H1 (cell line): ENCODE measurements at regions not wholly inside any gene's neighbourhood (a gene's known extent, or its start where the extent isn't known, plus 50 kb on each side); places are given as distances from the start of the nearest gene placed in this dataset.

ENCODE experiments used
- CTCF ChIA-PET: fragments of 300-600 bp; sonication (Branson Sonifier 250); formaldehyde crosslinking; loops from one replicate; lab custom pipeline; 2021; ENCODE audit not compliant: partially characterized antibody; lab: Charles Lee
- POLR2A ChIA-PET: fragments of 300-600 bp; sonication (Branson Sonifier 250); formaldehyde crosslinking; loops from one replicate; lab custom pipeline; 2021; ENCODE audit warnings: inconsistent platforms; ENCODE audit not compliant: partially characterized antibody; lab: Charles Lee
- DNase-seq, 2 experiments: peaks; one replicate each; pipeline versions ENCODE4 v3.0.0 to v3.0.0-alpha.2; 2010 to 2022; ENCODE audit warnings: low spot score in 2 of 2, low read depth in 1 of 2, mixed read lengths in 1 of 2
- FAIRE-seq: peaks from 2 replicates; lab custom pipeline; 2011; peaks lifted over from hg19 to GRCh38; lab: Jason Lieb, UNC
- H2AFZ ChIP-seq: 2 replicates; pipeline ENCODE4 v1.8.1; 2012; ENCODE audit warnings: low read length, inconsistent platforms
- H2AK5ac ChIP-seq: 2 replicates; pipeline ENCODE4 v1.6.1; 2013; ENCODE audit warnings: low read depth, low read length
- H2BK120ac ChIP-seq: replicated peaks from 2 replicates; pipeline ENCODE3; 2013; ENCODE audit warnings: low read depth, low read length, inconsistent platforms
- H2BK12ac ChIP-seq: 2 replicates; pipeline ENCODE4 v1.6.1; 2013; ENCODE audit warnings: low read depth, low read length
- H2BK15ac ChIP-seq: 2 replicates; pipeline ENCODE4 v1.6.1; 2013; ENCODE audit warnings: low read length
- H2BK20ac ChIP-seq: 2 replicates; pipeline ENCODE4 v1.6.1; 2013; ENCODE audit warnings: low read length
- H2BK5ac ChIP-seq: 2 replicates; pipeline ENCODE4 v1.6.1; 2013; ENCODE audit warnings: low read depth, low read length
- H3K14ac ChIP-seq: 2 replicates; pipeline ENCODE4 v1.6.1; 2013; ENCODE audit warnings: inconsistent platforms; ENCODE audit not compliant: insufficient read length
- H3K18ac ChIP-seq: 2 replicates; pipeline ENCODE4 v1.6.1; 2013; ENCODE audit warnings: low read length; ENCODE audit errors: extremely low read depth
- H3K23ac ChIP-seq: 2 replicates; pipeline ENCODE4 v1.6.1; 2013; ENCODE audit warnings: inconsistent platforms; ENCODE audit not compliant: insufficient read length
- H3K23me2 ChIP-seq: 2 replicates; pipeline ENCODE4 v1.6.1; 2013; ENCODE audit warnings: low read depth, low read length
- H3K27ac ChIP-seq: 2 replicates; pipeline ENCODE4 v1.6.1; 2011; ENCODE audit warnings: low read depth, low read length, inconsistent platforms
- H3K27me3 ChIP-seq, 4 experiments: replicated peaks in 1 of 4; 1 replicate in 1 of 4; 2 replicates in 3 of 4; pipeline versions ENCODE4 v1.6.1 to v1.8.1; 2011 to 2013; ENCODE audit warnings: low read length in 3 of 4, mild to moderate bottlenecking in 3 of 4, inconsistent platforms in 2 of 4, mixed read lengths in 2 of 4, moderate library complexity in 1 of 4; ENCODE audit not compliant: control insufficient read depth in 3 of 4, insufficient read depth in 3 of 4; ENCODE audit errors: extremely low read depth in 1 of 4
- H3K36me3 ChIP-seq, 4 experiments: 2 replicates each; pipeline versions ENCODE4 v1.6.1 to v1.8.1; 2011 to 2013; ENCODE audit warnings: mild to moderate bottlenecking in 4 of 4, low read length in 3 of 4, moderate library complexity in 2 of 4, control low read depth in 1 of 4, inconsistent platforms in 1 of 4; ENCODE audit not compliant: insufficient read depth in 4 of 4, control insufficient read depth in 2 of 4
- H3K4ac ChIP-seq: replicated peaks from 2 replicates; pipeline ENCODE3; 2013; ENCODE audit warnings: low read length, low read depth, mixed read lengths, inconsistent platforms; ENCODE audit not compliant: insufficient read length
- H3K4me1 ChIP-seq, 4 experiments: replicated peaks in 1 of 4; 1 replicate in 1 of 4; 2 replicates in 3 of 4; pipeline versions ENCODE4 v1.6.1 to v1.8.1; 2011 to 2013; ENCODE audit warnings: low read length in 3 of 4, inconsistent platforms in 2 of 4, mixed read lengths in 1 of 4; ENCODE audit not compliant: insufficient read depth in 4 of 4, control insufficient read depth in 3 of 4
- H3K4me2 ChIP-seq, 2 experiments: 2 replicates each; pipeline versions ENCODE4 v1.6.1 to v1.8.1; 2011 to 2013; ENCODE audit warnings: low read depth in 2 of 2, low read length in 2 of 2, control low read depth in 1 of 2, inconsistent platforms in 1 of 2, mild to moderate bottlenecking in 1 of 2; ENCODE audit not compliant: insufficient read depth in 1 of 2
- H3K4me3 ChIP-seq, 4 experiments: fragments of 200-600, 300-600 bp in 1 of 4; sonication (generic), shearing (Covaris generic), sonication (Bioruptor Twin) in 1 of 4; 2 replicates each; pipeline versions ENCODE4 v1.5.1 to v1.8.1; 2011 to 2016; ENCODE audit warnings: low read length in 4 of 4, low read depth in 3 of 4, control low read depth in 2 of 4, inconsistent platforms in 2 of 4, mild to moderate bottlenecking in 2 of 4, mixed read lengths in 1 of 4, moderate library complexity in 1 of 4; ENCODE audit not compliant: insufficient read depth in 2 of 4; ENCODE audit errors: extremely low read depth in 1 of 4
- H3K56ac ChIP-seq: replicated peaks from 2 replicates; pipeline ENCODE3; 2013; ENCODE audit warnings: low read depth, mild to moderate bottlenecking, mixed read lengths, low read length, inconsistent platforms; ENCODE audit not compliant: insufficient read length
- H3K79me1 ChIP-seq: 2 replicates; pipeline ENCODE4 v1.6.1; 2013; ENCODE audit warnings: low read depth, low read length, control low read depth
- H3K79me2 ChIP-seq, 2 experiments: 2 replicates each; pipeline versions ENCODE4 v1.6.1 to v1.8.1; 2012 to 2013; ENCODE audit warnings: low read length in 2 of 2, mild to moderate bottlenecking in 2 of 2, inconsistent platforms in 1 of 2; ENCODE audit not compliant: insufficient read depth in 2 of 2, control insufficient read depth in 1 of 2
- H3K9ac ChIP-seq, 4 experiments: replicated peaks in 1 of 4; 1 replicate in 1 of 4; 2 replicates in 3 of 4; pipeline versions ENCODE4 v1.6.1 to v1.8.1; 2011 to 2013; ENCODE audit warnings: low read depth in 3 of 4, low read length in 3 of 4, control low read depth in 2 of 4, mild to moderate bottlenecking in 2 of 4, moderate library complexity in 2 of 4, inconsistent platforms in 1 of 4; ENCODE audit errors: extremely low read depth in 1 of 4
- H3K9me3 ChIP-seq, 2 experiments: 2 replicates each; pipeline versions ENCODE4 v1.6.1 to v1.8.1; 2012 to 2013; ENCODE audit warnings: mild to moderate bottlenecking in 2 of 2, moderate library complexity in 2 of 2, control low read depth in 1 of 2, inconsistent platforms in 1 of 2, low read depth in 1 of 2, low read length in 1 of 2, mixed read lengths in 1 of 2; ENCODE audit not compliant: insufficient read depth in 2 of 2
- H4K20me1 ChIP-seq, 2 experiments: replicated peaks in 1 of 2; 2 replicates each; pipeline versions ENCODE3 to v1.8.1; 2011 to 2013; ENCODE audit warnings: inconsistent platforms in 2 of 2, low read length in 2 of 2, mild to moderate bottlenecking in 1 of 2; ENCODE audit not compliant: insufficient read depth in 2 of 2, control insufficient read depth in 1 of 2
- H4K5ac ChIP-seq: 2 replicates; pipeline ENCODE4 v1.6.1; 2013; ENCODE audit warnings: low read length, low read depth, mixed read lengths, inconsistent platforms; ENCODE audit not compliant: insufficient read length
- H4K8ac ChIP-seq: 2 replicates; pipeline ENCODE4 v1.8.0; 2013; ENCODE audit warnings: mild to moderate bottlenecking, moderate library complexity, low read length, inconsistent platforms; ENCODE audit not compliant: insufficient read depth; ENCODE audit errors: extremely low read depth
- H4K91ac ChIP-seq: replicated peaks from 2 replicates; pipeline ENCODE3; 2013; ENCODE audit warnings: low read length, mixed read lengths, inconsistent platforms; ENCODE audit not compliant: insufficient read length
- FOSL1 ChIP-seq: IDR thresholded peaks from 2 replicates; pipeline ENCODE4 v1.6.1; 2011; ENCODE audit warnings: mild to moderate bottlenecking, low read depth, low read length, moderate library complexity; ENCODE audit not compliant: insufficient read depth
- JUND ChIP-seq: IDR thresholded peaks from 2 replicates; pipeline ENCODE4 v1.6.1; 2011; ENCODE audit warnings: mild to moderate bottlenecking, improper control_type of control experiment, low read length
- KDM4A ChIP-seq: IDR thresholded peaks from one replicate; pipeline ENCODE4 v1.7.1; 2012; ENCODE audit warnings: low read depth, mild to moderate bottlenecking, moderate library complexity, low read length, inconsistent platforms; ENCODE audit not compliant: severe bottlenecking
- SIRT6 ChIP-seq: IDR thresholded peaks from one replicate; pipeline ENCODE4 v1.7.1; 2012; ENCODE audit warnings: low read length, inconsistent platforms
- TAF1 ChIP-seq: IDR thresholded peaks from 2 replicates; pipeline ENCODE4 v1.6.1; 2011; ENCODE audit warnings: mild to moderate bottlenecking, low read depth, low read length
- TEAD4 ChIP-seq: IDR thresholded peaks from 2 replicates; pipeline ENCODE4 v1.6.1; 2012; ENCODE audit warnings: low read depth, low read length, inconsistent platforms, mixed read lengths
- WGBS, 2 experiments: shearing (Covaris generic) in 1 of 2; methylation state at CpG; one replicate each; pipeline versions ENCODE4 v1.1.6 to v1.1.7; 2013 to 2015; ENCODE audit warnings: low lambda C conversion rate in 2 of 2, mixed read lengths in 2 of 2, inconsistent platforms in 1 of 2, low coverage in 1 of 2, missing lambda C conversion rate in 1 of 2; ENCODE audit not compliant: insufficient replicate concordance in 2 of 2, insufficient coverage in 1 of 2, insufficient read length in 1 of 2; ENCODE audit errors: extremely low coverage in 1 of 2, missing lambda C conversion rate in 1 of 2; 5-methylcytosine and 5-hydroxymethylcytosine counted together

- FAIRE-seq = no peak
- H2AFZ ChIP-seq = no peak overlapping the region
- no peak for TF ChIP-seq TEAD4
- no peak for TF ChIP-seq JUND
- no peak for TF ChIP-seq SIRT6
- TF ChIP-seq FOSL1 = no peak
- TF ChIP-seq KDM4A = no peak
- no peak for TF ChIP-seq TAF1
Measured at GRCh38 chr2:189363559-189363958, 77.7 kb upstream of the WDR75 start.

More at GRCh38 chr2:189363559-189363958, 77.7 kb upstream of the WDR75 start:
- CTCF ChIA-PET = no interaction called here
- Histone ChIP-seq H4K8ac (no peak overlapping the region), H3K4ac (no peak overlapping the region), H2BK120ac (no peak overlapping the region), H4K20me1 (no peaks in the 10 kb centered on the region), H4K5ac (no peak overlapping the region), H2AK5ac (no peak overlapping the region), H3K23ac (no peak overlapping the region), H3K18ac (no peak overlapping the region), H2BK12ac (no peak overlapping the region), H3K36me3 (no peaks in the 10 kb centered on the region), H3K27ac (no peak overlapping the region), H2BK5ac (no peak overlapping the region), H3K9ac (no peak overlapping the region), H3K4me3 (no peak overlapping the region), H3K79me2 (no peaks in the 10 kb centered on the region), H3K79me1 (no peaks in the 10 kb centered on the region), H3K4me2 (no peak overlapping the region), H2BK15ac (no peak overlapping the region), H3K27me3 (no peaks in the 10 kb centered on the region), H3K56ac (no peak overlapping the region), H3K23me2 (no peaks in the 10 kb centered on the region), H2BK20ac (no peak overlapping the region), H3K9me3 (no peaks in the 10 kb centered on the region), H3K4me1 (no peaks in the 10 kb centered on the region), H3K14ac (no peak overlapping the region), H4K91ac (no peak overlapping the region)
- 81% methylated on average over 2 of the region's 2 CpGs; no CpG with 5 or more reads in 1 of the 2 experiments for WGBS, 2 experiments
- no peak for DNase-seq
- POLR2A ChIA-PET = no interaction called here
